D721Med (cell line): ENCODE measurements at regions not wholly inside any gene's neighbourhood (a gene's known extent, or its start where the extent isn't known, plus 50 kb on each side); places are given as distances from the start of the nearest gene placed in this dataset.

ENCODE experiments used
- DNase-seq: peaks from one replicate; pipeline ENCODE4 v3.0.0; 2011; ENCODE audit warnings: low spot score; ENCODE audit not compliant: insufficient read length
- FAIRE-seq: peaks from 2 replicates; lab custom pipeline; 2011; peaks lifted over from hg19 to GRCh38; lab: Jason Lieb, UNC
- CTCF ChIP-seq: IDR thresholded peaks from 2 replicates; pipeline ENCODE4 v1.5.1; 2012; ENCODE audit warnings: mild to moderate bottlenecking, control low read depth; ENCODE audit not compliant: insufficient read depth; ENCODE audit errors: missing control alignments

- no peak for TF ChIP-seq CTCF
- DNase-seq: no peak
- no peak for FAIRE-seq
These were observed 170.0 kb downstream of the MINAR1 start for GRCh38 chr15:79602180-79602579.

GRCh38 chr15:79602731-79603130, 170.6 kb downstream of the MINAR1 start:
- DNase-seq (no peak), FAIRE-seq (no peak)
- no peak for TF ChIP-seq CTCF

GRCh38 chr15:79606831-79607355, 174.8 kb downstream of the MINAR1 start:
- FAIRE-seq (no peak), DNase-seq (no peak)
- TF ChIP-seq CTCF: no peak

- FAIRE-seq (no peak), DNase-seq (no peak)
- no peak for TF ChIP-seq CTCF
These were observed 176.1 kb downstream of the MINAR1 start for GRCh38 chr15:79608066-79608864.

GRCh38 chr15:79609506-79609905, 177.4 kb downstream of the MINAR1 start:
- TF ChIP-seq CTCF: no peak
- FAIRE-seq (no peak), DNase-seq (no peak)

- FAIRE-seq: no peak
- DNase-seq: no peak
These were observed 177.9 kb downstream of the MINAR1 start for GRCh38 chr15:79610021-79610420.

More at GRCh38 chr15:79610021-79610420, 177.9 kb downstream of the MINAR1 start:
- no peak for TF ChIP-seq CTCF
